Neural cell (in vitro differentiated cells): ENCODE measurements at regions not wholly inside any gene's neighbourhood (a gene's known extent, or its start where the extent isn't known, plus 50 kb on each side); places are given as distances from the start of the nearest gene placed in this dataset.

Experiments used
- EP300 ChIP-seq: fragments of 450-650 bp; conservative IDR thresholded peaks from 2 replicates; pipeline ENCODE4 v1.6.1; 2014; ENCODE audit warnings: antibody characterized with exemption, mild to moderate bottlenecking, moderate library complexity; ENCODE audit not compliant: poor library complexity, severe bottlenecking
- EZH2 ChIP-seq: fragments of 200-600, 300-800 bp; shearing (Covaris generic), sonication (generic); IDR thresholded peaks from 2 replicates; pipeline ENCODE4 v1.6.1; 2014; ENCODE audit warnings: antibody characterized with exemption, low read length, borderline replicate concordance, mild to moderate bottlenecking; ENCODE audit not compliant: insufficient read depth, poor library complexity, severe bottlenecking
- POLR2AphosphoS5 ChIP-seq: IDR thresholded peaks from 2 replicates; pipeline ENCODE4 v1.6.1; 2012
- SMC3 ChIP-seq: fragments of 450-650 bp; conservative IDR thresholded peaks from 2 replicates; pipeline ENCODE4 v1.6.1; 2014; ENCODE audit warnings: antibody characterized with exemption, mild to moderate bottlenecking, moderate library complexity; ENCODE audit not compliant: poor library complexity
- TAF1 ChIP-seq: IDR thresholded peaks from 2 replicates; pipeline ENCODE4 v1.6.1; 2012; ENCODE audit warnings: low read depth
- TF ChIP-seq, protein P1 (sequence below): fragments of 450-650 bp; IDR thresholded peaks from 2 replicates; pipeline ENCODE4 v1.5.1; 2014; ENCODE audit warnings: antibody characterized with exemption, mild to moderate bottlenecking, moderate library complexity; ENCODE audit not compliant: poor library complexity, severe bottlenecking
- TF ChIP-seq, protein P2 (sequence below): IDR thresholded peaks from 2 replicates; pipeline ENCODE4 v1.6.1; 2012; ENCODE audit warnings: borderline replicate concordance

DNA sequence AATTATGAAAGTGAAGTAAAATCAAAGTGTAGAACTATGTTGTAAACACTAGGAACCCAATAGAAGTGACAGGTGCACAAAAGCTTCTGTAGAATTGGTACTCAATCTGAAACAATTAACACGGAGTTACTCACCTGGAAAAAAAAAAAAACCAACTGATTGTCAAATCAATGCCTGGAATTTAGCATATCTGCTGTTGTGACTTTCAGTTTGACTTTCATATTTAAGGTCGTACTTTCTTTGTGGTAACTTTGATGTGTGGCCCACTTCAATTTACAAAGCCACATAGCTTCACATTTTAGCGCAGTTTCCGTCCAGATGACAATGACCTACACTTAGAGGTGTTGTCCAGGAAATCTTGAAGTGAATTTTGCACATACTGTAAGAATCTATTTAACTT is 1124.9 kb downstream of the STIM2 start:
- TF ChIP-seq, protein P1, sequence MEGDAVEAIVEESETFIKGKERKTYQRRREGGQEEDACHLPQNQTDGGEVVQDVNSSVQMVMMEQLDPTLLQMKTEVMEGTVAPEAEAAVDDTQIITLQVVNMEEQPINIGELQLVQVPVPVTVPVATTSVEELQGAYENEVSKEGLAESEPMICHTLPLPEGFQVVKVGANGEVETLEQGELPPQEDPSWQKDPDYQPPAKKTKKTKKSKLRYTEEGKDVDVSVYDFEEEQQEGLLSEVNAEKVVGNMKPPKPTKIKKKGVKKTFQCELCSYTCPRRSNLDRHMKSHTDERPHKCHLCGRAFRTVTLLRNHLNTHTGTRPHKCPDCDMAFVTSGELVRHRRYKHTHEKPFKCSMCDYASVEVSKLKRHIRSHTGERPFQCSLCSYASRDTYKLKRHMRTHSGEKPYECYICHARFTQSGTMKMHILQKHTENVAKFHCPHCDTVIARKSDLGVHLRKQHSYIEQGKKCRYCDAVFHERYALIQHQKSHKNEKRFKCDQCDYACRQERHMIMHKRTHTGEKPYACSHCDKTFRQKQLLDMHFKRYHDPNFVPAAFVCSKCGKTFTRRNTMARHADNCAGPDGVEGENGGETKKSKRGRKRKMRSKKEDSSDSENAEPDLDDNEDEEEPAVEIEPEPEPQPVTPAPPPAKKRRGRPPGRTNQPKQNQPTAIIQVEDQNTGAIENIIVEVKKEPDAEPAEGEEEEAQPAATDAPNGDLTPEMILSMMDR: no peak
- TF ChIP-seq SMC3: no peak
- TF ChIP-seq EP300: no peak
- no peak for TF ChIP-seq POLR2AphosphoS5
- no peak for TF ChIP-seq TAF1
- no peak for TF ChIP-seq EZH2
- TF ChIP-seq, protein P2, sequence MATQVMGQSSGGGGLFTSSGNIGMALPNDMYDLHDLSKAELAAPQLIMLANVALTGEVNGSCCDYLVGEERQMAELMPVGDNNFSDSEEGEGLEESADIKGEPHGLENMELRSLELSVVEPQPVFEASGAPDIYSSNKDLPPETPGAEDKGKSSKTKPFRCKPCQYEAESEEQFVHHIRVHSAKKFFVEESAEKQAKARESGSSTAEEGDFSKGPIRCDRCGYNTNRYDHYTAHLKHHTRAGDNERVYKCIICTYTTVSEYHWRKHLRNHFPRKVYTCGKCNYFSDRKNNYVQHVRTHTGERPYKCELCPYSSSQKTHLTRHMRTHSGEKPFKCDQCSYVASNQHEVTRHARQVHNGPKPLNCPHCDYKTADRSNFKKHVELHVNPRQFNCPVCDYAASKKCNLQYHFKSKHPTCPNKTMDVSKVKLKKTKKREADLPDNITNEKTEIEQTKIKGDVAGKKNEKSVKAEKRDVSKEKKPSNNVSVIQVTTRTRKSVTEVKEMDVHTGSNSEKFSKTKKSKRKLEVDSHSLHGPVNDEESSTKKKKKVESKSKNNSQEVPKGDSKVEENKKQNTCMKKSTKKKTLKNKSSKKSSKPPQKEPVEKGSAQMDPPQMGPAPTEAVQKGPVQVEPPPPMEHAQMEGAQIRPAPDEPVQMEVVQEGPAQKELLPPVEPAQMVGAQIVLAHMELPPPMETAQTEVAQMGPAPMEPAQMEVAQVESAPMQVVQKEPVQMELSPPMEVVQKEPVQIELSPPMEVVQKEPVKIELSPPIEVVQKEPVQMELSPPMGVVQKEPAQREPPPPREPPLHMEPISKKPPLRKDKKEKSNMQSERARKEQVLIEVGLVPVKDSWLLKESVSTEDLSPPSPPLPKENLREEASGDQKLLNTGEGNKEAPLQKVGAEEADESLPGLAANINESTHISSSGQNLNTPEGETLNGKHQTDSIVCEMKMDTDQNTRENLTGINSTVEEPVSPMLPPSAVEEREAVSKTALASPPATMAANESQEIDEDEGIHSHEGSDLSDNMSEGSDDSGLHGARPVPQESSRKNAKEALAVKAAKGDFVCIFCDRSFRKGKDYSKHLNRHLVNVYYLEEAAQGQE: no peak
